Upper lobe of right lung (tissue), 1 donor: ENCODE measurements at regions not wholly inside any gene's neighbourhood (a gene's known extent, or its start where the extent isn't known, plus 50 kb on each side); places are given as distances from the start of the nearest gene placed in this dataset.

Experiments used
- ATAC-seq: fragments of 200-7000 bp; cut with Tn5 transposase; one replicate; pipeline ENCODE4 v1.9.1; 2020; ENCODE audit warnings: mild to moderate bottlenecking, moderate library complexity
- DNase-seq: peaks from one replicate; pipeline ENCODE4 v3.0.0-alpha.2; 2020
- H3K27ac ChIP-seq: fragments of 200-600 bp; one replicate; pipeline ENCODE4 v1.8.0; 2022
- H3K27me3 ChIP-seq: fragments of 200-600 bp; one replicate; pipeline ENCODE4 v1.8.0; 2022; ENCODE audit warnings: mild to moderate bottlenecking
- H3K36me3 ChIP-seq: fragments of 200-600 bp; one replicate; pipeline ENCODE4 v1.8.0; 2022
- H3K4me1 ChIP-seq: fragments of 200-600 bp; one replicate; pipeline ENCODE4 v1.8.0; 2022
- H3K4me3 ChIP-seq: fragments of 200-600 bp; one replicate; pipeline ENCODE4 v1.8.0; 2022; ENCODE audit warnings: mild to moderate bottlenecking
- H3K9me3 ChIP-seq: fragments of 200-600 bp; one replicate; pipeline ENCODE4 v1.8.0; 2022
- CTCF ChIP-seq: fragments of 200-600 bp; IDR thresholded peaks from one replicate; pipeline ENCODE4 v1.8.0; 2022; ENCODE audit warnings: antibody characterized with exemption
- intact Hi-C: fragments of 100-400 bp; cut with DNase I; formaldehyde crosslinking; loops from one replicate; pipeline ENCODE4 v1.11.0; 2022
- donor health status: DM: no; HTN: yes; CAD: no; lungs with severe emphysema.

GRCh38 chr12:91316161-91316906, 133.7 kb upstream of the DCN start:
- ATAC-seq (no peak), DNase-seq (no peak)
- no peak overlapping the region for H3K27ac ChIP-seq
- H3K27me3 ChIP-seq: no peaks in the 10 kb centered on the region
- intact Hi-C loops: no loop called here
- H3K9me3 ChIP-seq: no peaks in the 10 kb centered on the region
- no peaks in the 10 kb centered on the region for H3K4me1 ChIP-seq
- no peak overlapping the region for H3K4me3 ChIP-seq
- TF ChIP-seq CTCF: no peak
- no peaks in the 10 kb centered on the region for H3K36me3 ChIP-seq

DNA sequence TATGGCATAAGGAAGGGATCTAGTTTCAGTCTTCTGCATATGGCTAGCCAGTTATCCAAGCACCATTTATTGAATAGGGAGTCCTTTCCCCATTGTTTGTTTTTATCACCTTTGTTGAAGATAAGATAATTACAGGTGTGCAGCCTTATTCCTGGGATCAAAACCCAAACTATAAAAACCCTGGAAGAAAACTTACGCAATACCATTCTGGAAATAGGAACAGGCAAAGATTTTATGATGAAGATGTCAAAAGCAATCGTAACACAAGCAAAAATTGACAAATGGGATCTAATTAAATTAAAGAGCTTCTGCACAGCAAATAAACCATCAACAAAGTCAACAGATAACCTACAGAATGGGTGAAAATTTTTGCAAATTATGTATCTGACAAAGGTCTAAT, 128.5 kb upstream of the DCN start:
- ATAC-seq (no peak), DNase-seq (no peak)
- no peak overlapping the region for H3K4me3 ChIP-seq
- no peaks in the 10 kb centered on the region for H3K36me3 ChIP-seq
- no peaks in the 10 kb centered on the region for H3K9me3 ChIP-seq
- H3K27ac ChIP-seq: no peak overlapping the region
- no peaks in the 10 kb centered on the region for H3K27me3 ChIP-seq
- H3K4me1 ChIP-seq: no peaks in the 10 kb centered on the region
- intact Hi-C loops: no loop called here
- no peak for TF ChIP-seq CTCF

DNA sequence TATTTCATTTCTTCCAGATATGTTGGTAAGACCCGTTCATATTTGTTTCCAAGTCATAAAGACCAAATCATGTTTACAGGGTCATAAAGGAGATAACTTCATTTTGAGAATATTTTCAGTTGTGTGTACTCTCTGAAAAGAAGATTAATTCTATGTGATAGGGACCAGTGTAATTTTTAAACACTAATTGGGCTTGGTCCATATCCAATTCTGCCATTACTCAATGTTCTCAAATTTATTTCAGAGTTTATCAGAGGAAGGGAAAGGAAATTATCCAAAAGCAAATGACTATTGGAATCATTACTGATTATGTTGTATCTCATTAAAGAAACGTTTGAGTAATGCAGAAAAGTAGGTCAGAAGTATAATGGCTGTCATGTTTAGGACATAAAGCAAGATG, 126.8 kb upstream of the DCN start:
- H3K27ac ChIP-seq: no peak overlapping the region
- H3K4me3 ChIP-seq: no peak overlapping the region
- no peak for TF ChIP-seq CTCF
- no peaks in the 10 kb centered on the region for H3K9me3 ChIP-seq
- ATAC-seq: no peak
- intact Hi-C loops: no loop called here
- no peaks in the 10 kb centered on the region for H3K36me3 ChIP-seq
- DNase-seq: no peak
- no peaks in the 10 kb centered on the region for H3K4me1 ChIP-seq
- no peaks in the 10 kb centered on the region for H3K27me3 ChIP-seq

DNA sequence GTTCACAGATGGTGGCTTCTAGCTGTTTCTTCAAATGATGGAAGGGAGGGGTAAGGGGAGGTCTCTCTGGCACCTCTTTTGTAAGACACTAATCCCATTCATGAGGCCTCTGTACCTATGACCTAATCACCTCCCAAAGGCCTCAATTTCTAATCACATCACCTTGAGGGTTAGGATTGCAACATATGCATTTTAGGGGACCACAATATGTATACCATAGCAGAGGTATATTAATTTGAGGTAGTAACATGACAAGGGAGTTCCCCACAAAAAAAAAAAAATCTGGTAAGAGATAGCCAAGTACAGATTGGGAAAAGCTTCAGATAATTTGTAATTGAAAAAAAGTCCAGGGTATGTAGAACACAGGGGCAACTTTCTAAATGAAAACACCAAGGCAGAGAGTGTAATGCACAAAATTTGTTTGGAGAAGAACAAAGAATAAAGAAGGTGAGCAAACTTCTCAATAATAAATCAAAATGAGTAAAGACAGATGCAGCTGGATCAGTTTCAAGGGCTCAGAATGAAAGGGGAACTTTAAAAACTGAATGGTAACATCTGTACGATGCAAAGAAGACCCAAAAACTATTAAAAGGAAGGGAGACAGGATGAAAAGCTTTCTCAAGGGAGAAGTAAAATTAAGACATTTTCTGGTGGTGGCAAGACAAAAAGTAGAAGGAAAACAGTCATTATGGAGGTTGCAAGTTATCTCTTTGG, 125.5 kb upstream of the DCN start:
- intact Hi-C loops: no loop called here
- Histone ChIP-seq H3K9me3 (no peaks in the 10 kb centered on the region), H3K27ac (no peak overlapping the region), H3K36me3 (no peaks in the 10 kb centered on the region), H3K4me3 (no peak overlapping the region), H3K27me3 (no peaks in the 10 kb centered on the region), H3K4me1 (no peaks in the 10 kb centered on the region)
- no peak for TF ChIP-seq CTCF
- ATAC-seq (no peak), DNase-seq (no peak)

GRCh38 chr12:91290354-91290753, 107.7 kb upstream of the DCN start:
- ATAC-seq: no peak
- Histone ChIP-seq H3K4me3 (no peak overlapping the region), H3K4me1 (peaks cover 10% of the 10 kb centered on the region), H3K27me3 (no peaks in the 10 kb centered on the region), H3K36me3 (no peaks in the 10 kb centered on the region), H3K27ac (peak overlapping the region; percentile 33), H3K9me3 (no peaks in the 10 kb centered on the region)
- TF ChIP-seq CTCF: no peak
- intact Hi-C loops: no loop called here
- DNase-seq: no peak
